ENCODE measurements at regions not wholly inside any gene's neighbourhood (a gene's known extent, or its start where the extent isn't known, plus 50 kb on each side); places are given as distances from the start of the nearest gene placed in this dataset.
"Not testable (repeated sequence)": the region's sequence is repeated elsewhere in the genome, so short reads cannot be mapped to it uniquely, and the experiment has no call there.

DNA sequence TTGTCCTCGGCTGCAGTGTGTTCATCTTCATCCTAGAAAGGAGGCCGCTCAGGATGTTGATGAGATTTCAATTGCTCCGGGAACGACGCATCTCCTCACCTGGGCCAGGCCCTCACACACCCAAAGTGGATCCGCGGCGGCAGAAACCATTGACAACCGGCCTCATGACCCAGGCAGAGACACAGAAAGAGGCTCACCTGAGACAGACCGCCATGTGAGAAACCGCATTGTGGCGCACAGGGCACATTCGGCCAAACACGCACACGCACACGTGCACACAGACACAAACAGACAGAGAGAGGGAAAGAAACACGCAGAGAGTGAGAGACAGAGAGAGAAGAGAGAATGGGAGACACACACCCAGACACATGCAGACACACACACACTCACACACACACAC lies 3879.3 kb downstream of the SRGAP2C start:
- TF ChIP-seq POLR2A, EP300 (IDR thresholded peaks at IDR 0.05): not testable (repeated sequence)
- TF ChIP-seq, protein P1, sequence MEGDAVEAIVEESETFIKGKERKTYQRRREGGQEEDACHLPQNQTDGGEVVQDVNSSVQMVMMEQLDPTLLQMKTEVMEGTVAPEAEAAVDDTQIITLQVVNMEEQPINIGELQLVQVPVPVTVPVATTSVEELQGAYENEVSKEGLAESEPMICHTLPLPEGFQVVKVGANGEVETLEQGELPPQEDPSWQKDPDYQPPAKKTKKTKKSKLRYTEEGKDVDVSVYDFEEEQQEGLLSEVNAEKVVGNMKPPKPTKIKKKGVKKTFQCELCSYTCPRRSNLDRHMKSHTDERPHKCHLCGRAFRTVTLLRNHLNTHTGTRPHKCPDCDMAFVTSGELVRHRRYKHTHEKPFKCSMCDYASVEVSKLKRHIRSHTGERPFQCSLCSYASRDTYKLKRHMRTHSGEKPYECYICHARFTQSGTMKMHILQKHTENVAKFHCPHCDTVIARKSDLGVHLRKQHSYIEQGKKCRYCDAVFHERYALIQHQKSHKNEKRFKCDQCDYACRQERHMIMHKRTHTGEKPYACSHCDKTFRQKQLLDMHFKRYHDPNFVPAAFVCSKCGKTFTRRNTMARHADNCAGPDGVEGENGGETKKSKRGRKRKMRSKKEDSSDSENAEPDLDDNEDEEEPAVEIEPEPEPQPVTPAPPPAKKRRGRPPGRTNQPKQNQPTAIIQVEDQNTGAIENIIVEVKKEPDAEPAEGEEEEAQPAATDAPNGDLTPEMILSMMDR (IDR thresholded peaks at IDR 0.05), result not testable (repeated sequence)

Measured in tibial nerve (tissue), 4 donors.